Endothelial cell of umbilical vein (primary cell): ENCODE measurements at regions not wholly inside any gene's neighbourhood (a gene's known extent, or its start where the extent isn't known, plus 50 kb on each side); places are given as distances from the start of the nearest gene placed in this dataset.

Experiments used
- POLR2A ChIP-seq: IDR thresholded peaks from 2 replicates; pipeline ENCODE4 v1.6.1; 2012; ENCODE audit warnings: low read depth, mild to moderate bottlenecking, control low read depth, low read length
- POLR2AphosphoS5 ChIP-seq: IDR thresholded peaks from 2 replicates; pipeline ENCODE4 v1.6.1; 2012; ENCODE audit warnings: low read depth, mild to moderate bottlenecking, control low read depth, low read length, moderate library complexity; ENCODE audit not compliant: insufficient read depth
- TF ChIP-seq, protein P1 (sequence below), 2 donors: IDR thresholded peaks; 1 replicate in 1 of 2; 2 replicates in 1 of 2; pipeline ENCODE4 v1.5.1; 2011; ENCODE audit warnings: low read length in 2 of 2, mild to moderate bottlenecking in 2 of 2, moderate library complexity in 2 of 2, control low read depth in 1 of 2, inconsistent platforms in 1 of 2, low read depth in 1 of 2; ENCODE audit not compliant: insufficient read depth in 1 of 2; ENCODE audit errors: extremely low read depth in 1 of 2

DNA sequence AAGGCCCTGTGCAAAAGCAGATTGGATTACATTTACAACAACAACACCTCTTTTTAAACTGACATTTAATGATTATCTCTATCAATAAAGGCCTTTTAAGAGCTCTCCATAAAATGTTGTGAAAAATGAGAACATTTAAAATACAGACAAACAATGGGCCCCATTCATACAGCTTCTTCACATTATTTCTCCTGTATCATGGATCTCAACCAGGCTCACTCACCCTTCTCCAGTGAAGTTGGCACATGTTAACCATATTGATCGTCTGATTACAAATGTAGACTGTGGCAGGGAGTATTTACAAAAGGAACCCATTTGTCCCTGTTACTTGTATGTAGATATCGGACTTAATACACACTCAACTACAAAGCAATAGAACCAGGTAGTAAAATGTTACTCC is 220.2 kb upstream of the BTG1 start:
- TF ChIP-seq, protein P1, sequence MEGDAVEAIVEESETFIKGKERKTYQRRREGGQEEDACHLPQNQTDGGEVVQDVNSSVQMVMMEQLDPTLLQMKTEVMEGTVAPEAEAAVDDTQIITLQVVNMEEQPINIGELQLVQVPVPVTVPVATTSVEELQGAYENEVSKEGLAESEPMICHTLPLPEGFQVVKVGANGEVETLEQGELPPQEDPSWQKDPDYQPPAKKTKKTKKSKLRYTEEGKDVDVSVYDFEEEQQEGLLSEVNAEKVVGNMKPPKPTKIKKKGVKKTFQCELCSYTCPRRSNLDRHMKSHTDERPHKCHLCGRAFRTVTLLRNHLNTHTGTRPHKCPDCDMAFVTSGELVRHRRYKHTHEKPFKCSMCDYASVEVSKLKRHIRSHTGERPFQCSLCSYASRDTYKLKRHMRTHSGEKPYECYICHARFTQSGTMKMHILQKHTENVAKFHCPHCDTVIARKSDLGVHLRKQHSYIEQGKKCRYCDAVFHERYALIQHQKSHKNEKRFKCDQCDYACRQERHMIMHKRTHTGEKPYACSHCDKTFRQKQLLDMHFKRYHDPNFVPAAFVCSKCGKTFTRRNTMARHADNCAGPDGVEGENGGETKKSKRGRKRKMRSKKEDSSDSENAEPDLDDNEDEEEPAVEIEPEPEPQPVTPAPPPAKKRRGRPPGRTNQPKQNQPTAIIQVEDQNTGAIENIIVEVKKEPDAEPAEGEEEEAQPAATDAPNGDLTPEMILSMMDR (IDR thresholded peaks at IDR 0.05; ENCODE audit: extremely low read depth in 1 of 2, insufficient read depth in 1 of 2, low read depth in 1 of 2, low read length in 2 of 2): no peak
- TF ChIP-seq POLR2A (no peak), POLR2AphosphoS5 (no peak)
